ENCODE measurements at regions not wholly inside any gene's neighbourhood (a gene's known extent, or its start where the extent isn't known, plus 50 kb on each side); places are given as distances from the start of the nearest gene placed in this dataset.
"Not testable (repeated sequence)": the region's sequence is repeated elsewhere in the genome, so short reads cannot be mapped to it uniquely, and the experiment has no call there.

- no peak for DNase-seq (ENCODE audit: low read depth)
Observed at GRCh38 chr6:134634466-134634865, 315.4 kb downstream of the ALDH8A1 start.

GRCh38 chr6:134632982-134633940 is 315.3 kb upstream of the SGK1 start:
- DNase-seq (ENCODE audit: low read depth), result peak; percentile 29

DNA sequence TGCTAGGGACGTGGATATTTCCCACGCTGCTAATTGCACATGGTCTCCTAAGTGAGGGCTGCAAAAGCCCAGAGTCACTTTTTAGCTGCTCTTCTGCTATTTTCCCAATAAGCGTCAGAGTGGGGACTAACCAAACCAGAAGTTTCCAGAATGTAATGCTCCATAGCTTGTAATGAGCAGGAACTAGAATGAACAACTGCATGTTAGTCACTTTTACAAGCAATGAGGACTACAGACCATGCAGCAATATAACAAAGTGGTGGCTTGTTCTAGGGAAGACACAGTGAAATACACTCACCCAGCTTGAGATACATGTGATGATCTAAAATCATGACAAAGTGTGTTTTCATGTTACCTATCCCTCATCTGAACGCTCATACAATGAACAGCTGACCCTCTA is 314.1 kb upstream of the SGK1 start:
- no peak for DNase-seq (ENCODE audit: low read depth)

GRCh38 chr6:134631398-134631924 is 313.5 kb upstream of the SGK1 start:
- no peak for DNase-seq (ENCODE audit: low read depth)

- no peak for DNase-seq (ENCODE audit: low read depth)
Observed at GRCh38 chr6:134630508-134631121, 312.7 kb upstream of the SGK1 start.

DNA sequence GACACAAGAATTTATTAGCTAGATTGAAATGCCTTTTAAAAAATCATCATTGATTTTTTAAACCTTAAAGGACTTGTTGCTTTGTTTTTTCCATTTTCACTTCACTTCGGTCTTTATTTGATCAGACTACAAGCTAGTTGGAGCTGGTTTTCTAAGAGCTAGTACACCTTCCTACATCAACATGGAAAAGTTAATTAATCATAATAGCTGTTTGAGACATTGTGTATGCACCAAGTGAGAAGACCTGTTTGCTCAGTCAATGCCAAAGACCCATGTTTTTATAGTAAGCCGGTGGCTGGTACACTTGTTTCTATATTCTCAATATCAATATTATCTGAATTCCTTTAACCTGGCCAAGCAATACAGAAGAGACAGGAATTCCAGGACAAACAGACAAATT is 310.2 kb upstream of the SGK1 start:
- DNase-seq (ENCODE audit: low read depth), result no peak

GRCh38 chr6:134627707-134628106 is 309.8 kb upstream of the SGK1 start:
- no peak for DNase-seq (ENCODE audit: low read depth)

GRCh38 chr6:134626589-134626988 is 308.7 kb upstream of the SGK1 start:
- DNase-seq (ENCODE audit: low read depth), result no peak

GRCh38 chr6:134626086-134626485 is 308.2 kb upstream of the SGK1 start:
- DNase-seq (ENCODE audit: low read depth), result no peak

GRCh38 chr6:134624781-134625180 is 306.9 kb upstream of the SGK1 start:
- DNase-seq (ENCODE audit: low read depth), result no peak

DNA sequence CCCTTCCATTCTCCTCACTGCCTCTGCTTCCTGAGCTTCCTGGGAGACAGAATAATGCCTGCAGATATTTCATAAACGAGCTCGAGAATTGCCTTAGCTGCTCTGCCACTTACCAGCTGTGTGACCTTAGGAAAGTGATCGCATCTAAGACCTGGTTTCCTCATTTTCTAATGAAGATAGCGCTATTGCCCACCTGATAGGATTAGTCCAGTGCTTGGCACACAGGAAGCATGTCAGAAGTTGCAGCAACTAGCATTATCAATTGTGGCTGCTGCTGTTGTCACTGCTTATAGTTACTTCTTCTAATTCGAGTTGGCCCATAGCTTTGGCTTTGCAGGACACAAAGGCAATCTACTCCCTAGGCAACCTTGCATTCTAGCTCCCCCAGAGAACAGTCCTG is 305.5 kb upstream of the SGK1 start:
- no peak for DNase-seq (ENCODE audit: low read depth)

- no peak for DNase-seq (ENCODE audit: low read depth)
Observed at GRCh38 chr6:134622382-134623173, 304.7 kb upstream of the SGK1 start.

DNA sequence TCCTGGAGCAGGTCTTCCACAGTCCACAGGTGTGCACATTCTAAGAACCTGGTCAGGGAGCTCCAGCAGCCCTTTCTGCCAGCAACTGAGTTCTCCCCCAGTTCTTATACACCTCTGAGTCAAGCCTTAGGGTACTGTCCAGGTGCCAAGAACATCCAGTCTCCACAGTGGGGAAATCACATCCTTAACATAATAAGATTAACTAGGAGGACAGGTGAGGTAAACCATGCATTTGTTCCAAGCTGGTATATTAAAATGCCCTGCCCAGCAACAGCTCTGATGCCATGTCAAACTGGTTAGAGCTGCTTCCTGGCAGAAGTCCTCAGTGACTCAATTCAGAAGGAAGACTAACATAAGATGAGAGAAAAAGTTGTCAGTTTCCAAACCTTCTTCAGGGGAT is 303.9 kb upstream of the SGK1 start:
- no peak for DNase-seq (ENCODE audit: low read depth)

GRCh38 chr6:134619789-134620188 is 301.9 kb upstream of the SGK1 start:
- DNase-seq (ENCODE audit: low read depth), result no peak

DNA sequence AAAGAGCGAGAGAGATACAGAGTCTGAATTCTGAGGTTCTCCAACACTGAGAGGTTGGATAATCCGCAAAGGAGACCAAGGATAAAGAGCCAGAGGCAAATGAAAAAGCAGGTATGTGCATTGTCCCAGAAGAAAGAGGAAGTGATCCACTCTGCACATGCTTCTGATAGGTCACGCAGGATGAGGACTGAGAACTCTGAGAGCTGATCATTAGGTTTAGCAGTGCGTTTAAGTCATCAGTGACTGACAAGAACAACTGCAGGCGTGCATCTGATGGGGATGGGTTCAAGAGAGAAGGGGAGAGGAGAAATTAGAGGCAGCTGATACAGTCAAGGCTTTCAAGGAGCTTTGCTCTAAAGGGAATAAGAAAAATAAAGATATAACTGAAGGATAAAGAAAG is 301.2 kb upstream of the SGK1 start:
- no peak for DNase-seq (ENCODE audit: low read depth)

DNA sequence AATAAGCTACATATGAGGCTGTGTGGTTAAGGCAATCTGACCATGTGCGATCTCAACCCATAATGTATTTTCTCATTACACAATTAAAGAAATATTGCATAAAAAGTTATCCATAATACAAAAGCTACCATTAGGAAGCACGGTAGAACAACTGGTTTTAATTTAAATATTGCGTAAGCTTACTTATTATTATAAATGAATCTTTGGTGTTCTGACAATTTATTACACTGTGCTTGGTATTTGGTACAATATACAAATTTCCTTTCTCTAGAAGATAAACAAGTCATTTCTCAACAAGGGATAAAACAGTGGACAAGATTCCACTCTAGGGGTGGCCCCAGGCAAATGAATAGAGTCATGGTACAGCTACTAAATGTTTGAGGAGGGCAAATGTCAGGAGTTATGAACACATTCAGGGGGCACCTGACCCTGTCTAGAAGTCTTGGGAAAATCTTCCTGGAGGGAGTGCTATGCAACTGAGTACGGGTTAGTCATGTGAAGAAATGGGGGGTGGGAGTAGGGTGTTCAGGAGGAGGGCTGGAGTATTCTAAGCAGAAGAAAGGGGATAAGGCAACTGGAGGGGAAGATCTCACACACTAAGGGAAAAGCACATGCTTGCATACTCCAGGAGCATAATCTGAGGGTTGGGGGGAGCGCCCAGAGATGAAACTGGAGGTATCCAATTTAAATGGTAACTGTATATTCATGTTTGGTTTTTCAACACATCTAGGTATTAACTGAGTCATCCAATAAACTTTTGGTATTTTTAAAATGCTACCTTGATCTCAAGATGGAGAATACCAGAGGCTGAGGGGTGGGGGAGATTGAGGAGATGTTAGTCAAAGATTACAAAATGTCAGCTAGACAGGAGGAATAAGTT is 296.9 kb upstream of the SGK1 start:
- DNase-seq (ENCODE audit: low read depth), result no peak

GRCh38 chr6:134612128-134612527 is 294.2 kb upstream of the SGK1 start:
- not testable (repeated sequence) for DNase-seq (ENCODE audit: low read depth)

DNA sequence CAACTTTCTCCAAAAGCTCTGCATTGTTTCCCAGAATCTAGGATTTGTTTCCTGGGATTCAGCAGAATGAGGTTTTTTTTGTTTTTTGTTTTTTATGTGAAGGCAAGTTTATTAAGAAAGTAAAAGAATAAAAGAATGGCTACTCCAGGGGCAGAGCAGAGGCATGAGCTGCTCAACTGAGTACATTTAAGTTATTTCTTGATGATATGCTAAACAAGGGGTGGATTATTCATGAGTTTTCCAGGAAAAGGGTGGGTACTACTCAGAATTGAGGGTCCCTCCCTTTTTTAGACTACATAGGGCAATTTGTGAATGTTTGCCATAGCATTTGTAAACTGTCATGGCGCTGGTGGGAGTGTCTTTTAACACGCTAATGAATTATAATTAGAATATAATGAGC is 292.5 kb upstream of the SGK1 start:
- no peak for DNase-seq (ENCODE audit: low read depth)

DNA sequence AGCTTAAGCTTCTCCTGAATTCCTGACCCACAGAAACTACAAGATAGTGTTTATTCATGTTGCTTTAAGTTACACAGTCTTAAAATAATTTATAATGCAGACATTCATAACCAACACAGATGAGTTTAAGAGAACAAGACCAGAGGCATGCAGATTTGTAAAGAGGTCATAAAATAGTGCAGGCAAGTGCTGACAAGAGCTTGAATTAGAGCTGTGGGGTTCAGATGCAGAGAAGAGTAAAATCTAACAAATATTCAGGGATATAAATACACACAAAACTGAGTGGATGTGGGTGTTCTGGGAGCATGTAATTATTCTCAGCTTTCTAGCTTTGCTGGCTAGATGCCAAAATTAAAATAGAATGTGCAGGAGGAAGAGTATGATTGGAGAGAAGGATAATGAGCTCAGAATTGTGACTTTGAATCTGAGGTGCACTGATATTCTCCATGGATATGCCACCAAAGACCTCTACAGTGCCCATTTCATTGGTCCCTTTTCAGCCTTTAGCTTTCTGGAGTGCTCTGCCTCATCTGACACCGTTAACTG is 291.9 kb upstream of the SGK1 start:
- DNase-seq (ENCODE audit: low read depth), result no peak

GRCh38 chr6:134607411-134607810 is 289.5 kb upstream of the SGK1 start:
- no peak for DNase-seq (ENCODE audit: low read depth)

GRCh38 chr6:134605034-134605433 is 287.1 kb upstream of the SGK1 start:
- no peak for DNase-seq (ENCODE audit: low read depth)

Data from activated T-cell treated with anti-CD3 and anti-CD28 coated beads for 48 hours (primary cell).